GM19468 (cell line): ENCODE measurements at regions not wholly inside any gene's neighbourhood (a gene's known extent, or its start where the extent isn't known, plus 50 kb on each side); places are given as distances from the start of the nearest gene placed in this dataset.
"Not testable (repeated sequence)": the region's sequence is repeated elsewhere in the genome, so short reads cannot be mapped to it uniquely, and the experiment has no call there.

ENCODE experiments used
- ATAC-seq: cut with Tn5 transposase; IDR thresholded peaks from one replicate; pipeline ENCODE4 v1.9.1; 2021; ENCODE audit warnings: mild to moderate bottlenecking, moderate library complexity, moderate number of reproducible peaks; ENCODE audit not compliant: unreplicated experiment; ENCODE audit errors: extremely low read depth

DNA sequence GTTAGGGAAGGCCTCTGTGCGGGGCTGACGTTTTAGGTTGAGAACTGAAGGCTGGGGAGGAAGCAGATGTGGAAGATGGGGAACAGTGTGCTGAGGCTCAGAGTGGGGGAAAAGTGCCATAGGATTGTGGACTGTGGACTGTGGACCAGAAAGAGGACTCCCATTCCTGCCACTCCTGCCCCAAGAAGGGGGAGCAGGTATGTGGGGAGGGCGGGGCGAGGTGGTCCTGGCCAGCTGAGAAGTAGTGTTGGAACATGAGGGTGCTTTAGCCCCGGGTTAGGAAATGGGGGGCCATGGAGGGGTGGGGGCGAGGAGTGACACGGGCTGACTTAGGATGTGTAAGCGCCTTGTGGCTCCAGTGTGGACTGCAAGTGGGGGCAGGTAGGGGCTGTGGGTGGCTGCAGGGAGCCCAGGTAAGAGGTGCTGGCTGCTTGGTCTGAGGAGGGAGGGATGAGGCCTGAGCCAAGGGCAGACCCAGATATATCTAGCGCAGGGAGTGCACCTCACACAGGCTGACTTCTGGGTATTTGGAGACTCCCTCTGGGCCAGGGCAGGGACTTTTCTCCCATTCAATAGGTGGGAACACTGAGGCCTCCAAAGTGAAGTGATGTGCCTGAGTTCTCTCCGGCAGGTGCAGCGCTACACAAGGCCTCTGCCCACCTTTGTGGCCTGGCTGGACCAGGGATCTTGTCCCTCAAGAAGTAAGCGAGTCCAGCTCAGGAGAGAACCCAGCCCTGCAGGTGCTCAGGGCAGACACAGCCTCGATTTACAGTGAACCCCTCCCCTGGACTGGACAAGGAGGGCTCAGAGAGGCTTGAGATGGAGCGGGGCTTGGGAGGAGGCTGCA, 76.6 kb upstream of the TOX2 start:
- ATAC-seq: no peak

DNA sequence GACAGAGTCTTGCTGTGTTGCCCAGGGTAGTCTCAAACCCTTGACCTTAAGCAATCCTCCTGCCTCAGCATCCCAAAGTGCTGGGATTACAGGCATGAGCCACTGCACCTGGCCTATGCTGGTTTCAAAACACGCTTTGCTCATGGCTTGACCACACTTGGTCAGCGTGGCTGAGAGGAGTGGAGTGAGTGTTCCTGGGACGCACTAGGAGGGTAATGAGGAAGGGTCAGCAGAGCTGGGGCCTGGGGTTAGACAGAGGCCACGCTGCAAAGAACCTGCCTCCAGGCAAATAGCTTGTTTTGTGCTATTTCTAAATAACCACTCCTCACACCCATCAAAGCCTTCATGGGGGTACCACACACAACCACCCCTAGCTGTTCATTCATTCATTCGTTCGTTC, 77.9 kb upstream of the TOX2 start:
- no peak for ATAC-seq

DNA sequence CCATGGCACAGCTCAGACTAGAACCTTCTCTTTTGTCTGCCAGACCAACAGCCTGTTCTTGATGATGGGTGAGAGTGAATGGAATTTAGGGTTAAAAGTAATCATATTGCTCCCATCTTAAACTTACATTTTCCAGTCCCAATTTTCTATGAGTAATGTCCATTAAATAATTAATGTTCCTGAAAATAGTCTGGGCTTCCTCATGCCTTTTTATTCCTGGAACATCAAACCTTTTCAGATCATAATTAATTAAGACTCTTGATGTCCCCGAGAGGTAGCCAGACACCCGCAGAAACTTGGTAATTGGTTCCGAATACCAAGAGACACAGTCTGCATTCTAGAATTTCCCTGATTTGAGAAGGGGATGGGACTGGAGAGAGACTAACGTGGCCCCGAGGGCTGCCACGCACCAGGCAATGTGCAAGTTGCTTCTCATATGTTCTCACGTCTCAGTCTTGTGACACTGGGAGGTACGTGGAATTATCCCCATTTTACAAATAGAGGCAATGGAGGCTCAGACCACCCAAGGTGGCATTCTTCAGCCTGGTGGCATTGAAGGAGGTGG, 78.6 kb upstream of the TOX2 start:
- ATAC-seq: no peak

DNA sequence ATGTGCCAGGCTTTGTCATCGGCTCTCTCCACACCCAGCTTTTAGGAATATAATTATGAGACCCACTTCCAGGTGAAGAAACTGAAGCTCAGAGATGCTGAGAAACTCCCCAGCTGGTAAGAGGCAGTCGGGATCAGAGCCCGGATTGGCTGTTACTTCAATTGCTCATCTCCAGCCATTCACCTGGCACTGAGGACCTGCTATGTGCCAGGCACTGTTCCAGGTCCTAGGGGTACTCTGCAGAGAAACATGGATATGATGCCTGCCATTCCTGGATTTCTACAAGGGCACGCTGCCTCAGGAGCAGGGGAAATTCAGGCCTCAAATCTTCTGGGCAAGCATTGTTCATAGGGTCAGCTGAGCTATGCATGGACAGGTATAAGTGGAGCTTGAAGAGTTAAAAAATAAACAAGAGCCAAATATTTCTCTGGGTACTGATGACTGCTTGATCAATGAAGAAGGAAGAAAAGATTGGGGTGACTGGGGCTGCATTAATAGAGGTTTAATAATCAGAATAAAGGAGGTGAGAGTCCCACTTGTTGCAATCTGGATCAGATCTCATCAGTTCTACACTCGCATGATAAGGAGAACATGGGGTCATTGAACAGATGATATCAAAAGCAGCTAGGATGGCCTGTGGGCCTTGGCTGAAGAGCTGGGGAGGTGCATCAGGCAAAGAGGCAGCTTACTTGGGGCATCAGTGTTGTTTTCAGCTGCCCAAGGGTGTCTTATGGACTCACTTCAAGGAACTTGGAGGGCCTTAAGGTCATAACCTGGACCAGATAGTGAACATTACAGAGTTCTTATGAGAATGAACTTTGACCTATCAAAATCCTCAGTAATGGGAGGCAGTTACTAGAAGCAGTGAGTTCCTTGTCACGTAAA, 80.9 kb upstream of the TOX2 start:
- ATAC-seq: no peak

DNA sequence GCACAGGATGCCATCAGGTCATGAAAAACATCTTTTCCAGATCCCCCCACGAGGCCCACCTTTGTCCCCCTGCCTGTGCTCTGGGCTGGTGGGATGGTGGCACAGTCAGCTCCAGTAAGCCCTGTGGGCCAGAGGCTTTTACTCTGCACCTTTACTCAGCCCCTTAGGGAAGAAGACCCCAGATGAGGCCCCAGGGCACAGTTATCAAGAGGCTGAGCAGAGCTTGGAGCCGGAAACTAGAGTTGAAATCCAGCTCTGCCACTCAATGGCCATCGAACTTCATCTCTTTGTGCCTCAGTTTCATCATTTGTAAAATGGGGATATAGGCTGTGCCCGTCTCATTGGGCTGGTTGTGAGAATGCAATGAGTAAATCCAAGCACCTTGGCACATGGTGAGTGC, 81.7 kb upstream of the TOX2 start:
- ATAC-seq: no peak

DNA sequence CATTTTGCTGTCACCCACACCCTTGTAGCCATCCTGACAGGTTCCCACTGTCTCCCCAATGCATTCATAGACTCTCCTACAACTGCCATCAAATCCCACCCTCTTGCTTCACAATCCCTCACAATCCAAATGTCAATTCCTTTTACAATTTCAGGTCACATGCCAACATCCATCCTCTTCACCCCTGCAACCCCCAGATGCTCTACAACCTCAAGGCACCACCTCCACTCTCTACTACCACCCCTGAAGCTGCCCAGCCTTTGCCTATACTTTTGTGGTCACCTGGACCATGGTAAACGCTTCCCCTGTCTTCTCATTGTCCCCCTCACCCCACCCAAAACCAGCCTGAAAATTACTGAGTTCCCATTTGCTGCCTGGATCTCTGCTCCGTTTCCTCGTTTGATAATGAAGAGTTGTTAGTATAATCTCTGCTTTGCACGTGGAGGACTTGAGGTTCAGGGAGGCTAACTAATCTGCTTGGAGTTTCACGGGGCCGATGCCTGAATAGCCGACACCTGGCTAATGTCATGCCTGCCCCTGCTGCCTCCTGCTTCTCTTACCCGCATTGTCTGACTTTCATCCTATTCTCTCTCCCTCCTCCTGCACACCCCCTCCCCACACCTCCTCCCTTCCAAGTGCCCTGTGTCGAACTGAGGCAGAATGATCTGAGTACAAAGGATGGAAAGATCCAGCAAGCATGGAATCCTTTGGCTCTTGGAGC, 82.4 kb upstream of the TOX2 start:
- ATAC-seq: no peak

DNA sequence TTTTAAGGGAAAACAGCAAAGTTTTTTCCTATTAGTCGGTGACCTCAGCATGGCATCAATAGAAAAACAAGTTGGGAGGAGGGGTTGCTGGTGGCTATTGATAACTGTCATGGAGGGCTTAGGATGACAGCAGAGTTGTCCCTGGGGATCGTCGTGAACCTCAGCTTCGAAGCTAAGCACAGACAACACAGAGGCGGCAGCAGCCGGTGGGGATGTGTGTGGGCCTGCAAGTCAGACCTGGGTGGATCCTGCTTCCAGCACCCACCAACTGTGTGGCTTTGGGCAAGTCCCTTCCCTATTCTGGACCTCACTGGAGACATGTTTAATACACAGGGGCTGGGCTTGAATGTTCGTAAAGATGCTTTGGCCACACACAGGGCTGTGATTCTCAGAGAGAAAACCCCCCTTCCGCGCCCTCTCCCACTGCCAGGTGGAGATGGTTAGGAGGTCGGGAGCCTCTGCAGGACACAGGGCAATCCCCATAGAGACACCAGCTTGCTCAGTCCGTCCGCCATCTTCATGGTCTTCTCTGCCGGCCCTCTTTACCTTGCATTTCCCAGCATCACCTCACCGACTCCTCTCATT, 83.1 kb upstream of the TOX2 start:
- no peak for ATAC-seq

DNA sequence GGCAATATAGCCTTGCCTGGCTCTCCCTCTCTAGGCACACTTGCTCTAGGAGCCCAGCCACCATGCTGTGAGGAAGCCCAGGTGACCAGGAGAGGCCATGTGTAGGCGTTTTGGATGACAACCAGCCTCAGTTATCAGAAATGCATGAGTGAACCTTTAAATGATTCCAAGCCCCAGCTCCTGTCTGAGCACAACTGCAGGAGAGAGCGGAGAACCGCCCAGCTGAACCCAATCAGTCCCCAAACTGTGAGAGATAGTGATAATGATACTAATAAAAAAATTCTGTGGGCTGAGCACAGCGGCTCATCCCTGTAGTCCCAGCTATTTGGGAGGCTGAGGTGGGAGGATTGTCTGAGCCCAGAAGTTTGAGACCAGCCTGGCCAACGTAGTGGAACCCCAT, 83.8 kb upstream of the TOX2 start:
- ATAC-seq: no peak

DNA sequence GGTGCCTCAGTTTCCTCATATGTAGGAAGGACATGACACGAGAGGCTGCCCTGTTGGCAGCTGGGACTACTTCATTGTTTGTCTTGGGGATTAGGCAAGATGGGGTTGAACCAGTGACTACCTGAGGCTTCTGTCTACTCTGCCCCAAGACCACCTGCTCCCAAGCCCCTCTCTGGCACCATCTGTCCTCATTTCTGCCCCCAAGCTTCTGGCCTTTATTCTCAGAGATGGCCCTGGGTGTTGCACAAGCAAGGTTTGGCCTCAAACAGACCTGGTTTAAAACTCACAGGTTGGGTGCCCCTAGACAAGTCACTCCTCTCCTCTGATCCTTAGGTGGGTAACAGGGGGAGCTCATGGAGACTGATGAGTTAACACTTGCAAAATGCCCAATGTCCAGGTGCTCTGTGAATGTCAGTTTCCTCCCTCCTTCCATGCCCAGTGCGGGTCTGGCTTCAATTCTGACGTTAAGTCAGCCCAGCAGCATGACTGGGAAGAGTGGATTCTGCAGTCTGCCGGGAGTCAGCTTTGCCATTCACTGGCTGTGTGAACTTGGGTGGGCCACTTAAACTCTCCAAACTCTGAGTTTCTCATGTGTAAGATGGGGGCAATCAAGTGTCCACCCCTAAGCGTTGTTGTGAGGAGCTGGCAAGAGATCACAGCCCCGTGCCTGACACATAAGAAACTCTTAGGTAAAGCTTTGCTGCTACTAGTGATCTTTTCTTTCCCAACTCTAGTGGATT, 84.5 kb upstream of the TOX2 start:
- ATAC-seq: no peak

DNA sequence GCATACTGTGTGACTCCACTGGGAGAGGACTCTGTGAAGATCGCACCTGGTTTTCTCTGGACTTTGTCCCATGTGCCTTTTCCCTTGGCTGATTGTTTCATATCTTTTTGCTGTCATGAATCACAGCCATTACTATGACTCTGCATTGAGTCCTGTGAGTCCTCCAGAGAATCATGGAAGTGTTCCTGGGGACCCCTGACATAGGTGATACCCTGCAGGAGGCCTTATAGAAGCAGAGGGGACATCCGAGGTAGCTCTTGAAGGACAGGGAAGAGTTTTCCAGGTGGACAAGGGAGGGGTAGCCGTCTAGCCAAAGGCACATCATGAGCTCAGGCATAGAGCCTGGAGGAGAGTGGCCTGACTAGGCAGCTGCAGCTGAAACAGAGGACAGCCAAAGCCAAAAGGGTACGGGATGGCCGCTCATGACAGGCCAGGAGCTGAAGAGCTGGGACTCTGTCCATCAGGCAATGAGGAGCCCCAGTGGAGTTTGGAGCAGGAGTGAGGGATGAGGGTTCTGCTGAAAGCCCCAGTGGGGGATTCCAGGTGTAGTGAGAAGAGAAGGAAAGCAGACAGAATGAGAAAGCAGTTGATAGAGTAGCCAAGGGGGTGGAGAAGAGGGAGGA, 86.6 kb upstream of the TOX2 start:
- no peak for ATAC-seq

DNA sequence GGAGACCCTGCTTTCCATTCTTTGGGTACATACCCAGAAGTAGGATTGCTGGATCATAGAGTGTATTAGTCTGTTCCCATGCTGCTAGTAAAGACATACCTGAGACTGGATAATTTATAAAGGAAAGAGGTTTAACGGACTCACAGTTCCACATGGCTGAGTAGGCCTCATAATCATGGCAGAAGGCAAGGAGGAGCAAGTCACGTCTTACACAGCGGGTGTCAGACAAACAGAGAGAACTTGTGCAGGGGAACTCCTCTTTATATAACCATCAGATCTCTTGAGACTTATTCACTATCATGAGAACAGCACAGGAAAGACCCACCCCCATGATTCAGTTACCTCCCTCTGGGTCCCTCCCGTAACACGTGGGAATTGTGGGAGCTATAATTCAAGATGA, 87.7 kb upstream of the TOX2 start:
- not testable (repeated sequence) for ATAC-seq

DNA sequence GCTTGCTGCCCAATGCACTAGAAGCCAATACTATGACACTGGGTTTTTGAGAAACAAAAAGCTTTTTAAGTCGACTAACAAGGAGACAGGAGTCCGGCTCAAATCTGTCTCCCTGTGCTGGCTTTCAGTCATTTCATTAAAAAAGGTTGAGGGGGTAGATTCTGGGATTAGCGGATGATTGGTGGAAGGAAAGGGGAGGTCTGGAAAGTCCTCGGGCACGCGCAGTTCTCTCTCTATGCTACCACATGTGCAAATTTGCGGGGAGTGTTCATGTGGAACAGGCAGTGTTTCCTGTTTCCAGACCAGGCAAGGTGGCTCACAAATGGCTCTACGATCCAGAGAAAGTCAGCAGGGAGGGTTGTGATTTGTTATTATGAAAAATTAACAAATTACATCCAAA, 89.1 kb upstream of the TOX2 start:
- no peak for ATAC-seq

DNA sequence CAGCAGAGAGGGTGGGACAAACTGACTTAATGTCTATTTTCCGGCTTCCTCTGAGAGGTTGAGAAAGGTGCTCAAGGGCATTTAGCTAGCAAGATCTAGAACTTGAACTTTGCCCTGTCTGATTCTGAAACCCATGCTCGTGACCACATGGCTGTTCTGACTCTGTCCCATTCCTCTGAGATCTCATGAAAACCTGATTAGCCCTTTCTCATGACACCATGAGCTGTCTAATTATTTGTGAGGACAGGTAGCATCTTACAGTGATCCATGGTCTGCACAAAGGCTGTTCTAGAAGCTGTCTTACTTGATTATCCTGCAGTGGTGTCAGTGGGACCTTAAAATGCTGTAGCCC, 89.6 kb upstream of the TOX2 start:
- ATAC-seq: peak; percentile 32

DNA sequence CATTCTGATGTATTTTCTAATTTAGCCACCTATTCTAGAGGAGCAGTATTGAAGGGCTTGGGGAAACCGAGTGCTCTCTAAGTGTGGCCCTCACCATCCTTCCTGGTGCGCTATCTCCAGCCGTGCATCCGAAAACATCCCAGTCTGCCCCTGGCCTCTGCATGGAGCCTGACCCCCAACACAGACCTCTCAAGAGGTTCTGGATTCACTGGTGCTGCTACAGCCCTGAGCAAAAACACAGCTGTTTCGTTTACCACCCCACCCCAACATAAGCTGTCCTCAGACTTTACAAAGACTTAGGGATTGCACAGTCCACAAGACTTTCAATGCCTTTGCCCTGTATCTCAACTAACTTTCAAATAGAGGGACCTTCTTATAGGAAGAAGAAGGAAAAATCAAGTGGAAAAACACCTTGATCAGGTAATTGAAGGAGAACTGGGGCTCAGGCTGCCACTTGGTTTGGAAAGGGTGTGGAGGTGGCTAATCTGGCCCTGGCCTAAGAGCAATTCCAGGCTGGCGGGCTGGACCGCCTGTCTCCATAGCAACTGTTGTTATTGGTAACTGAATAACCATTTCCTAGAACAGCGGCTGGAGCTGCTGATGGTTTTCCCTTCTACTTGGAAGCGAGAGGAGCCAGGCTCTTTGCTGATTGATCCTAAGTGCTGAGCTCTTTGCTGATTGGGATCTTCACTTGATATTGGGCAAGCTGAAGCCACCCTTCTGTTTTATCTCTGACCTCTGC, 90.2 kb upstream of the TOX2 start:
- no peak for ATAC-seq

DNA sequence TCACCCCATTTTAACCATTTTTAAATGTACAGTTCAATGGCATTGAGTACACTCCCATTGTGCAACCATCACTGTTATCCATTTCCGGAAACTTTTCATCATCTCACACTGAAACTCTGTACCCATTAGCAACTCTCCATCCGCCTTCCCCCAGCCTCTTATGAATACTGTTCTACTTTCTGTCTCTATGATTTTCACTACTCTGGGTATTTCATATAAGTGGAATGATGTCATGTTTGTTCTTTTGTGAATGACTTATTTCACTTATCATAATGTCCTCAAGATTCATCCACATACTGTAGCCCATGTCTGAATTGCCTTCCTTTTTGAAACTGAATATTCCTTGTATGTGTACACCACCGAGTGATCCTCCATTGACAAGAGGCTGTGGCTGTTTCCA, 92.9 kb upstream of the TOX2 start:
- ATAC-seq: no peak

DNA sequence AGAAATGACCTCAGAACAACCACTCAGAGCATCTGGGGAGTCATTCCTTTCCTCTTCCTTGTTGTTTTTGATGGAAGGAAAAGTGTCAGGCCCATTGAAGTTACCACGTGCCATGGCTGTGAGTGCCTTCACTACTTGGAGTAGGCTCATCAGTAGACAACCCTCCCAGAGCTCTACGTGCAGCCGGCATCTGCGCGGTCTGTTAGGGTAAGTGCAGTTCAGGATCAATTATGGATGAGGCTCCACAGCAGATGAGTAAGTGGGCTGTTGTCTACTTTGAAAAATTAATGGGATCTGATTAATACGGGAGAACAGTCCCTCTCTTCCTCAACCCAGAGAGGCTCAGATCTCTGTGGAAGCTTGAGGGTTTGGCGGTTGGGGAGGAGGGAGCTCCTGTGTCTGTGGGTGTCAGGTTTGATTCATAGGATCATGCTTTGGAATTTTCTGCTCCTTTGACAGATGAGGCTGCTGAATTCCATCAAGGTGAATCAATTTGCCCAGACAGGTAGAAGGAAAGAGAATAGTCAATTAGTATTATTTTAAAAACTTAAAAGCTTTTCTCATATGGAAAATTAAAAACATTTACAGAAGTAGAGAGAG, 93.8 kb upstream of the TOX2 start:
- ATAC-seq: no peak

DNA sequence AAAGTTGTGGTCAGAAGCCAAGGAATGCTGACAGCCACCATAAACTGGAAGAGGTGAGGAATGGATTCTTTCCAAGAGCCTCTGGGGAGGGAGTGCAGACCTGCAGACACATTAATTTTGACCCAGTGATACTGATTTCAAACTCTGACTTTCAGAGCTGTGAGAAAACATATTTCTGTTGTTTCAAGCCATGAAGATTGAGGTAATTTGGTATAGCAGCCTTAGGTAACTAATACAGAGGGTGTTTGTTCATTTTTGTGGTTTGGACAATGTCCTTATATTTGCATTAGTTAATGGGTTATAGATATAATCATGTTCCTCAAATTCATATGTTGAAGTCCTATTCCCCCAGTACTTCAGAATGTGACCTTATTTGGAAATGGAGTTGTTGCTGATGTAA, 85.4 kb upstream of the GTSF1L start:
- ATAC-seq: no peak

DNA sequence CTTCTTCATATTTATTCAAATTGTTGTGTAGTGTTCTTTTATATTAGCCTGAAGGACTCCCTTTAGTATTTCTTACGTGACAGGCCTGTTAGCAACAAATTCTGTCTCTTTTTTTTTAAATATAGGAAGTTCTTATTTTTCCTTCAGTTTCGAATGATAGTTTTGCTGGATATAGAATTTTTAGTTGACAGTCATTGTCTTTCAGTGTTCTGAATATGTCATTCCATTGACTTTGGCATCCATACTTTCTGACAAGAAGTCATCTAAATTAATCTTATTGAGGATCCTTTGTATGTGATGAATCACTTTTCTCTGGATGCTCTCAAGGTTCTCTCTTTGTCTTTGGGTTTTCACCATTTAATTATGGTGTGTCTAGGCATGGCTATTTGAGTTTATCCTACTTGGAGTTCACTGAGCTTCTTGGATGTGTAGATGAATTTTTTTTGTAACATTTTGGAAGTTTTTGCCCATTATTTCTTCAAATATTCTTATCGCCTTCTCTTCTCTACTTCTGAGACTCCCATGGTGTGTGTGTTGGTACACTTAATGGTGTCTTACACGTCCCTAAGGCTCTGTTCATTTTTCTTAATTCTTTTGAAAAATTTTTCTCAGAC, 82.5 kb upstream of the GTSF1L start:
- ATAC-seq: no peak
